HepG2 (cell line): ENCODE measurements at regions not wholly inside any gene's neighbourhood (a gene's known extent, or its start where the extent isn't known, plus 50 kb on each side); places are given as distances from the start of the nearest gene placed in this dataset.

Experiments used
- ATAC-seq: fragments of 200-7000 bp; cut with Tn5 transposase; 3 replicates; pipeline ENCODE4 v1.9.1; 2020; ENCODE audit warnings: mild to moderate bottlenecking, moderate library complexity
- BruUV-seq: library from RNA; stranded (reverse); fragments of 400-500 nt; replicated peaks from 2 replicates; lab custom pipeline; 2021; lab: Mats Ljungman, UMichigan
- CTCF ChIA-PET: fragments of 300-600 bp; formaldehyde crosslinking; extraction: SDS; loops from one replicate; lab custom pipeline; 2021; ENCODE audit warnings: low total read pairs, inconsistent platforms, low intra/inter-chr PET ratio; lab: Yijun Ruan, JAX
- POLR2A ChIA-PET: fragments of 350-600 bp; sonication (Branson Sonifier 250); formaldehyde crosslinking; loops from one replicate; lab custom pipeline; 2020; ENCODE audit warnings: antibody characterized with exemption, inconsistent platforms; lab: Yijun Ruan, JAX
- DNase-seq: peaks from one replicate; pipeline ENCODE4 v3.0.0-alpha.2; 2015; ENCODE audit warnings: low spot score
- FAIRE-seq: peaks from 3 replicates; lab custom pipeline; 2011; peaks lifted over from hg19 to GRCh38; lab: Jason Lieb, UNC
- H2AFZ ChIP-seq: one replicate; pipeline ENCODE4 v1.6.1; 2011; ENCODE audit warnings: low read length, inconsistent platforms
- H3K27ac ChIP-seq: fragments of 300-600 bp; 3 replicates; pipeline ENCODE4 v1.8.0; 2011; ENCODE audit warnings: mixed run types, mild to moderate bottlenecking, mixed read lengths, low read length, inconsistent platforms; ENCODE audit not compliant: insufficient read depth; ENCODE audit errors: extremely low read length
- H3K27me3 ChIP-seq, 2 experiments: fragments of 200-600 bp in 1 of 2; 2 replicates in 1 of 2; 3 replicates in 1 of 2; pipeline versions ENCODE4 v1.6.0 to v1.8.0; 2011; ENCODE audit warnings: low read length in 2 of 2, mild to moderate bottlenecking in 2 of 2, moderate library complexity in 2 of 2, inconsistent platforms in 1 of 2; ENCODE audit not compliant: insufficient read depth in 2 of 2, control insufficient read depth in 1 of 2
- H3K36me3 ChIP-seq, 2 experiments: fragments of 200-600 bp in 1 of 2; replicated peaks in 1 of 2; 2 replicates in 1 of 2; 3 replicates in 1 of 2; pipeline versions ENCODE4 v1.5.1 to v1.8.0; 2011; ENCODE audit warnings: low read length in 2 of 2, inconsistent platforms in 1 of 2; ENCODE audit not compliant: insufficient read depth in 2 of 2, control insufficient read depth in 1 of 2
- H3K4me1 ChIP-seq: 2 replicates; pipeline ENCODE4 v1.5.1; 2012; ENCODE audit warnings: low read length, inconsistent platforms; ENCODE audit not compliant: insufficient read depth
- H3K4me2 ChIP-seq: 2 replicates; pipeline ENCODE4 v1.6.0; 2011; ENCODE audit warnings: low read depth, low read length, inconsistent platforms
- H3K4me3 ChIP-seq, 3 experiments: fragments of 200-600 bp in 1 of 3; sonication (generic), shearing (Covaris generic) in 1 of 3; replicated peaks in 1 of 3; 2 replicates each; pipeline ENCODE4 v1.5.1; 2011 to 2016; ENCODE audit warnings: low read length in 3 of 3, inconsistent platforms in 2 of 3, low read depth in 2 of 3, mild to moderate bottlenecking in 2 of 3, control low read depth in 1 of 3, mixed read lengths in 1 of 3; ENCODE audit not compliant: insufficient read depth in 1 of 3
- H3K79me2 ChIP-seq: one replicate; pipeline ENCODE4 v1.6.1; 2011; ENCODE audit warnings: low read length, inconsistent platforms; ENCODE audit not compliant: insufficient read depth
- H3K9ac ChIP-seq: 2 replicates; pipeline ENCODE4 v1.6.0; 2011; ENCODE audit warnings: mild to moderate bottlenecking, low read depth, low read length, inconsistent platforms; ENCODE audit not compliant: insufficient read depth
- H3K9me3 ChIP-seq: 2 replicates; pipeline ENCODE4 v1.5.1; 2012; ENCODE audit warnings: mild to moderate bottlenecking, low read length
- H4K20me1 ChIP-seq: 2 replicates; pipeline ENCODE4 v1.6.0; 2011; ENCODE audit warnings: inconsistent platforms, mild to moderate bottlenecking, low read length, moderate library complexity; ENCODE audit not compliant: insufficient read depth
- AGO2 ChIP-seq: fragments of 200-400 bp; formaldehyde crosslinking; optimal IDR thresholded peaks from 2 replicates; pipeline ENCODE3; 2017; ENCODE audit warnings: mild to moderate bottlenecking, low read depth, low read length, moderate library complexity
- ELF4 ChIP-seq: sonication (generic); formaldehyde crosslinking; IDR thresholded peaks from 2 replicates; pipeline ENCODE4 v1.5.0; 2020; ENCODE audit warnings: missing genetic modification reagents, mild to moderate bottlenecking, moderate library complexity, borderline replicate concordance
- FOXM1 ChIP-seq: sonication (generic); formaldehyde crosslinking; IDR thresholded peaks from 2 replicates; pipeline ENCODE4 v1.5.0; 2020; ENCODE audit warnings: missing genetic modification reagents
- HNF4A ChIP-seq: sonication (generic); formaldehyde crosslinking; IDR thresholded peaks from 2 replicates; pipeline ENCODE4 v1.4.0; 2020; ENCODE audit warnings: missing genetic modification reagents
- IRF1 ChIP-seq: sonication (generic); formaldehyde crosslinking; IDR thresholded peaks from 2 replicates; pipeline ENCODE4 v1.4.0; 2020; ENCODE audit warnings: low read depth, mild to moderate bottlenecking, missing genetic modification reagents
- MXD4 ChIP-seq: IDR thresholded peaks from 2 replicates; pipeline ENCODE4 v1.6.1; 2016; ENCODE audit warnings: mild to moderate bottlenecking, missing biosample characterization, missing genetic modification reagents
- PAWR ChIP-seq: sonication (generic); formaldehyde crosslinking; IDR thresholded peaks from 2 replicates; pipeline ENCODE4 v1.4.0; 2020; ENCODE audit warnings: missing genetic modification reagents, mild to moderate bottlenecking, borderline replicate concordance
- SAP130 ChIP-seq: IDR thresholded peaks from 2 replicates; pipeline ENCODE4 v1.6.1; 2016; ENCODE audit warnings: low read depth
- SIN3B ChIP-seq: fragments of 150-350 bp; IDR thresholded peaks from 2 replicates; pipeline ENCODE4 v1.6.1; 2014; ENCODE audit warnings: low read length
- TEF ChIP-seq: sonication (generic); formaldehyde crosslinking; IDR thresholded peaks from 2 replicates; pipeline ENCODE4 v1.5.0; 2020; ENCODE audit warnings: missing genetic modification reagents
- THYN1 ChIP-seq: sonication (generic); formaldehyde crosslinking; IDR thresholded peaks from 2 replicates; pipeline ENCODE4 v1.8.1; 2023; ENCODE audit warnings: low read depth, mild to moderate bottlenecking, moderate library complexity, missing genetic modification reagents, borderline replicate concordance
- WIZ ChIP-seq: sonication (generic); formaldehyde crosslinking; IDR thresholded peaks from 2 replicates; pipeline ENCODE4 v1.5.1; 2020; ENCODE audit warnings: mild to moderate bottlenecking, missing genetic modification reagents
- ZNF264 ChIP-seq: sonication (generic); formaldehyde crosslinking; IDR thresholded peaks from 2 replicates; pipeline ENCODE4 v1.4.0; 2020; ENCODE audit warnings: missing genetic modification reagents
- ZNF569 ChIP-seq: sonication (generic); formaldehyde crosslinking; IDR thresholded peaks from 2 replicates; pipeline ENCODE4 v1.5.0; 2020; ENCODE audit warnings: mild to moderate bottlenecking, missing genetic modification reagents, moderate library complexity, borderline replicate concordance
- ZNF614 ChIP-seq: IDR thresholded peaks from 2 replicates; pipeline ENCODE4 v1.6.1; 2018; ENCODE audit warnings: missing biosample characterization, missing genetic modification reagents, inconsistent platforms, borderline replicate concordance
- ZNF615 ChIP-seq: sonication (generic); formaldehyde crosslinking; IDR thresholded peaks from 2 replicates; pipeline ENCODE4 v1.5.0; 2020; ENCODE audit warnings: mild to moderate bottlenecking, missing genetic modification reagents, borderline replicate concordance
- ZNF891 ChIP-seq: sonication (generic); formaldehyde crosslinking; IDR thresholded peaks from 2 replicates; pipeline ENCODE4 v1.5.0; 2020; ENCODE audit warnings: mild to moderate bottlenecking, missing genetic modification reagents
- WGBS: methylation state at CpG from one replicate; pipeline ENCODE4 v1.1.6; 2017; ENCODE audit warnings: low lambda C conversion rate; 5-methylcytosine and 5-hydroxymethylcytosine counted together
- in situ Hi-C: cut with HindIII; loops from 2 replicates; pipeline ENCODE4 v1.10.0; 2017; ENCODE audit warnings: low pct_unique_long_range_greater_than_20kb; ENCODE audit not compliant: extremely low pct_ligation_motif_present
- intact Hi-C: fragments of 100-400 bp; cut with micrococcal nuclease; formaldehyde crosslinking; loops from one replicate; pipeline ENCODE4 v1.10.0; 2022; ENCODE audit not compliant: unreplicated experiment

GRCh38 chr4:33512397-33512796 is 2731.9 kb downstream of the ARAP2 start:
- 0% methylated on average over 3 of the region's 3 CpGs for WGBS
- Histone ChIP-seq H3K4me3 (no peak overlapping the region), H4K20me1 (no peaks in the 10 kb centered on the region), H3K36me3 (no peaks in the 10 kb centered on the region), H3K9me3 (peaks cover 88% of the 10 kb centered on the region), H3K9ac (no peak overlapping the region), H3K4me2 (no peak overlapping the region), H3K4me1 (no peaks in the 10 kb centered on the region), H3K27me3 (no peaks in the 10 kb centered on the region), H2AFZ (no peak overlapping the region), H3K27ac (no peak overlapping the region), H3K79me2 (no peaks in the 10 kb centered on the region)
- intact Hi-C loops: no loop called here
- BruUV-seq: no TSS peak
- in situ Hi-C loops: no loop called here
- no peak for TF ChIP-seq SAP130 (CRISPR knock-in tag)
- TF ChIP-seq PAWR (CRISPR knock-in tag): no peak
- no peak for TF ChIP-seq ELF4
- TF ChIP-seq ZNF569 (CRISPR knock-in tag): no peak
- TF ChIP-seq MXD4: no peak
- TF ChIP-seq ZNF615 (CRISPR knock-in tag): no peak
- no peak for TF ChIP-seq WIZ (CRISPR knock-in tag)
- TF ChIP-seq TEF (CRISPR knock-in tag): no peak
- no peak for TF ChIP-seq ZNF614 (CRISPR knock-in tag)
- no peak for TF ChIP-seq SIN3B
- no peak for TF ChIP-seq HNF4A (CRISPR knock-in tag)
- no peak for TF ChIP-seq ZNF891
- TF ChIP-seq FOXM1 (CRISPR knock-in tag): no peak
- no peak for TF ChIP-seq AGO2
- TF ChIP-seq THYN1 (CRISPR knock-in tag): no peak
- no peak for TF ChIP-seq ZNF264 (CRISPR knock-in tag)
- no peak for TF ChIP-seq IRF1
- no peak for FAIRE-seq
- POLR2A ChIA-PET: no interaction called here
- no peak for DNase-seq
- CTCF ChIA-PET: no interaction called here
- ATAC-seq: no peak
